GM04504 (cell line): ENCODE measurements at regions not wholly inside any gene's neighbourhood (a gene's known extent, or its start where the extent isn't known, plus 50 kb on each side); places are given as distances from the start of the nearest gene placed in this dataset.

Experiments used
- DNase-seq: peaks from one replicate; pipeline ENCODE4 v3.0.0-alpha.2; 2012; ENCODE audit warnings: low read depth

DNA sequence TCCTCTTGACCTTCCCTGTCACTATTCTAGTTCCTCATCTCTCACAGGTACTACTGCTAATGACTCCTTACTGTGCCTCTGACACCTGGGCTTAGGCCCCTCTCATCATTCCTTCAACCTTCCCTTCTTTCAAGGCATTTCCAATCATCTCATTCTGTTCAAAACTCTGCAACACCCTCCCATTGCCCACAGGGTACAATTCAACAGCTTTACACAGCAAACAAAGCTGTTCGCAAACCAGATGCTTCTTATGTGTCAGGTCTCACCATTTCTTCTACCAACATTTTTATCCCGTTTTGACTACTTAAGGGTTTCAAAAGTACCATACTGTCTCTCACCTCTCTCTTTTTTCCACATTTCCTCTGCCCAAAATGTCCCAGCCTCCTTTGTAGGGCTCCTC, 84.4 kb upstream of the ID4 start:
- DNase-seq = no peak

- no peak for DNase-seq
Observed at GRCh38 chr6:19753826-19754225, 83.3 kb upstream of the ID4 start.

GRCh38 chr6:19754686-19755085, 82.5 kb upstream of the ID4 start:
- DNase-seq = no peak

DNA sequence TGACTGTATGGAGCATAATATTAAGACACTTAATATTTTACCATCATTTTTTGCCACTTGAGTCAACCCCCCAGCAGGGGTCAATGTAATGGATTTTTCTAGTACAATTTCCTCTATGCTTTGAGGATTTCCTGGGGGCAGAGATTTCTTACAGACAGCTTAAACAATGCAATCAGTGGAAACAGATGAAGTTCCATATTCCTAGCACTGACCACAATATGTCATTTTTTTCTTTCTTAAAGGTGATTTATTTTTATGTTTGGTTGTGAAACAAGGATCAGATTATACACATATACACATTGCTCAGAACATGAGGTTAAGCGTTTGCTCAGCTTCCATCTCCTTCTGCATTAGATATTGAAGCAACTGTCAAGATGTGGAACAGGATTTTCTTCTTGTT, 82.0 kb upstream of the ID4 start:
- DNase-seq = no peak

GRCh38 chr6:19757036-19757435, 80.1 kb upstream of the ID4 start:
- DNase-seq = no peak

DNA sequence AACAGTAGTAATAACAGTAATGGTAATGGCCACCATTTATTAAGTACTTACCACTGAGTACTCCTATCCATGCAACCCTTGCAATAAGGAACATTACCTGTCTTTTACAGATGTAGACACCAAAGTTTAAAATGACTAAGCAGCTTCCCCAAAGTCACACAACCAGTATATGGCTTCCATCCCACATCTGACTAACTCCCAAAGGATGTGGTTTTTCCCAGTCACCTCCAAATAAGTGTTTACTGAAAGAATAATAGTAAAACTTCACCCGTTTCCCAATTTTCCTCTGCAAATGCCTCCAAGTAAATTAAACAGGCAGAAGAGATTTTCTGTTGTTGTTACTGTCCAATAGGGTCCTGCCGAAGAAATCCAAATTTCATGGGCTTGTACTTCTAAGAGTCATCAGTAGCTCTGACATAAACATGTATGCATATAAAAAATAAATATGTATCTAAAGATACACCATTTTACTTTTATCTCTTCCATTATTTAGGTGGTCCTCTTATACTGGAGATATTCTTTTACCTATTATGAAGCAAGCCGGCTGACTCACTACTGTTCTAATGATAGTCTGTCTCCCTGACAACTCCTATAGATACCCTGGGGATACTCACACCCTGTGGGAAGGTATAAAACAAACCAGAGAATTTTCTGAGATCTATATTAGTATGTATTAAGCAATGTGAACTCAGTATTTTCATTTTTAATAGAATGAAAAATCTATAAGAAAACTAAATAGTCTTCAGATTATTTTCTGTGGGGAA, 77.9 kb upstream of the ID4 start:
- peak; percentile 79 for DNase-seq

DNA sequence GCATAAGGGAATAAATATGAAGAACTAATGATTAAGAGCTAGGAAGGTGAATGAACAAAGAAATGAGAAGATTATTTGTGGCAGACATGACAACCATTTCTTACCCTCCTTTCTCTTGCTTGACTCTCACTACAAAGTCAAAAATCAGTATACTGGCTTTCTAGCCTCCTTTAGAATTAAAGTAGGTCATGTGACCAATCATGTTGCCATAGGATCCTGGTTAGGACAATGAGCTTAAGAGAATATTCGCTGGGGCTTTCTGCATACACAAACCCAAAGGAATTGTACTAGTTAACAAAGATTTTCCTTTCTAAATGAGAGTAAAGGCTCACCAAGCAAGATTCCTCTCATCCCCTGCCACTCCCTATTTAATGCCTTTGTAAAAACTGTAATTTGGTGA, 76.0 kb upstream of the ID4 start:
- no peak for DNase-seq

DNA sequence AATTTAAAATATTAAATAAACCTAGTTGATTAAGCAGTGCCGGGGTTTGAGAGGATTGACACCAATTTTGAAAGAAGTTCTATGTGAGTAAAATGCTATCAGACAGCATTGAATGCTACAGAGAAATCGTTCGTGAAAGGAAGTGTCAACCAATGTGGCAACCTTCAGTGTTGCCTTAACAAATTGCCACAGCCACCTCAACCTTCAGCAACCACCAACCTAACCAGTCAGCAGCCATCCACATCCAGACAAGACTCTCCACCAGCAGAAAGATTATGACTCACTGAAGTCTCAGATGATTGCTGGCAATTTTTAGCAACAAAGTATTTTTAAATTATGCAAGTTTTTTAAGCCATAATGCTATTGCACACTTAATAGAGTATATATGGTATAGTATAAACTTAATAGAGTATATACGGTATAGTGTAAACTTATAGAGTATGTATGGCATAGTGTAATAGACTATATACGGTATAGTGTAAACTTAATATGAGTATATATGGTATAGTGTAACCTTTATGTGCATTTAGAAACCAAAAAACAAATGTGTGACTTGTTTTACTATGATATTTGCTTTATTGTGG, 65.3 kb upstream of the ID4 start:
- DNase-seq = no peak

DNA sequence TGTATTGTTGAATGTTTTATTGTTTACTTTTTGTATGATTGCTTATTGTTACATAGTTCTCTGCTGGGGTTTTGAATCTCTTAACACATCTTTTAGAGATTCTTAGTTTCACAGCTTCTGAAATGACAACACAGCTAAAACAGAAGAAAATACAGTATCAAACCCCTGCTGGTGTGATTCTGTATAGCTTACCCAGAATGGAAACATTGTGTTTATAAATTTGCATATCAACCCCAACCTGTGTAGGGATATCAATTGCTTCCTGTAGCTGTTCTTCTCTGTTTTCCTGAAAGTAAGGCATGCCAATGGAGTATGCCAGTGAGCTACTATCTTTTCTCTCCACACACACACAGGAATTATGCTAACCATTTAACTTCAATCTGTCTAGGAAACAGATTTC, 64.3 kb upstream of the ID4 start:
- DNase-seq = no peak

GRCh38 chr6:19781269-19781668, 55.9 kb upstream of the ID4 start:
- DNase-seq = no peak

- DNase-seq = no peak
Observed at GRCh38 chr6:19782588-19782987, 54.6 kb upstream of the ID4 start.
